ENCODE measurements at regions not wholly inside any gene's neighbourhood (a gene's known extent, or its start where the extent isn't known, plus 50 kb on each side); places are given as distances from the start of the nearest gene placed in this dataset.

GRCh38 chr4:144579411-144580030, 66.4 kb upstream of the HHIP start:
- no peak for DNase-seq

GRCh38 chr4:144580430-144580829, 65.5 kb upstream of the HHIP start:
- no peak for DNase-seq

GRCh38 chr4:144582105-144582850, 63.7 kb upstream of the HHIP start:
- DNase-seq, result no peak

GRCh38 chr4:144582975-144583374, 63.0 kb upstream of the HHIP start:
- no peak for DNase-seq

GRCh38 chr4:144583658-144584057, 62.3 kb upstream of the HHIP start:
- no peak for DNase-seq

- no peak for DNase-seq
Measured at GRCh38 chr4:144584428-144584827, 61.5 kb upstream of the HHIP start.

- DNase-seq, result no peak
Measured at GRCh38 chr4:144589512-144589911, 56.4 kb upstream of the HHIP start.

GRCh38 chr4:144590020-144590419, 55.9 kb upstream of the HHIP start:
- no peak for DNase-seq

GRCh38 chr4:144591401-144591800, 54.6 kb upstream of the HHIP start:
- DNase-seq, result no peak

- DNase-seq, result no peak
Measured at GRCh38 chr4:144592264-144592663, 53.7 kb upstream of the HHIP start.

- no peak for DNase-seq
Measured at GRCh38 chr4:144594471-144594986, 51.4 kb upstream of the HHIP start.

GRCh38 chr4:144595681-144596080, 50.3 kb upstream of the HHIP start:
- no peak for DNase-seq
